Left lung (tissue), 4 donors: ENCODE measurements at regions not wholly inside any gene's neighbourhood (a gene's known extent, or its start where the extent isn't known, plus 50 kb on each side); places are given as distances from the start of the nearest gene placed in this dataset.

Source experiments
- ATAC-seq: fragments of 200-7000 bp; cut with Tn5 transposase; one replicate; pipeline ENCODE4 v1.9.1; 2020; ENCODE audit warnings: moderate library complexity
- DNase-seq, 4 donors: peaks; one replicate each; pipeline ENCODE4 v3.0.0-alpha.2; 2013 to 2020
- H3K27ac ChIP-seq, 2 donors: fragments of 200-600 bp; sonication (generic) in 1 of 2; one replicate each; pipeline versions ENCODE4 v1.5.0 to v1.8.0; 2020 to 2021
- H3K27me3 ChIP-seq, 2 donors: fragments of 200-600 bp; sonication (generic) in 1 of 2; one replicate each; pipeline versions ENCODE4 v1.5.0 to v1.8.0; 2020 to 2021
- H3K36me3 ChIP-seq, 2 donors: fragments of 200-600 bp; sonication (generic) in 1 of 2; one replicate each; pipeline versions ENCODE4 v1.5.0 to v1.8.0; 2020 to 2021
- H3K4me1 ChIP-seq, 2 donors: fragments of 200-600 bp; one replicate each; pipeline ENCODE4 v1.8.0; 2021
- H3K4me3 ChIP-seq, 2 donors: fragments of 200-600 bp; sonication (generic) in 1 of 2; one replicate each; pipeline versions ENCODE4 v1.5.0 to v1.8.0; 2020 to 2021; ENCODE audit warnings: mild to moderate bottlenecking in 1 of 2
- H3K9me3 ChIP-seq, 2 donors: fragments of 200-600 bp; sonication (generic) in 1 of 2; one replicate each; pipeline versions ENCODE4 v1.5.0 to v1.8.0; 2020 to 2021
- intact Hi-C, 2 donors: fragments of 100-400 bp; cut with DNase I; formaldehyde crosslinking; loops; one replicate each; pipeline versions ENCODE4 v1.11.2 to v1.14.2; 2022
- TF ChIP-seq, protein P1 (sequence below), 2 donors: fragments of 200-600 bp; sonication (generic) in 1 of 2; IDR thresholded peaks; one replicate each; pipeline versions ENCODE4 v1.5.0 to v1.8.0; 2021; ENCODE audit warnings: antibody characterized with exemption in 2 of 2
- donor health status: DM: no; HTN: yes; CAD: no.
- donor health status: DM: no; HTN: no; CAD: no.

DNA sequence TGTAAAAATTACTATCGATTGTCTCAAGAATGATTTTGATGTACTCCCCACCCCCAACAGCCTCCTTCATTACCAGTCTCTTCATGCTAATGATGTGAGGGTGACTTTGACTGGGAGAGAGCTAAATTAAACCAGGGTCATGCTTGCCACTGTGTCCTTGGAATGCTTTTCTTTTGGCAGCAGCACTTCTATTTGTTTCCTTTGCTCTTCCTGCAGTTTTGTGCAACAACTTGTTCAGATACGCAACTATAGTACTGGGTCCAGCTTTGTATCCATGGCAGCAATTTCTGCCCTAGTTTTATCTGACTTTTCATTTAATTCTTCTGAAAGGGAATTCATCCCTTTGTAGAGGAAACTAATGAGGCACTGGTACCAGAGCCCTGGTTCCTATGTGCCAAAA lies 2792.1 kb downstream of the PCDH9 start:
- H3K4me1 ChIP-seq = no peaks in the 10 kb centered on the region

DNA sequence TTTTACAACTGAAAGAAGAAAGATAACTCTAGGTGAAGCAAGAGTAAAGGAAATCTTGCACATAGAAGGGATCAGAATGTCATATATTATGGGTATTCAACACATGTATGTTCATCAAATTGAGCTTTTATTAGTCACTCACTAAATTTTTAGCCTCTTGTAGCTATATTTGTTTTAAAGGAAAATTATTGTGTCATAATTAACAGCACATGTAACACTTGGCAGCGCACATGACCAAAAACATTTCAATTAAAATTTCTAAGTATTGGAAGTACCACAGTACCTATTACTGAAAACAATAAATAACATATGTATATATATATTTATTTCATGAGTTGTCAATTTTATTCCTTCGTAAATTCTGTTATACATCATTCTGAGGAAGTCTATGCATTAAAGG lies 2800.4 kb downstream of the PCDH9 start:
- intact Hi-C loops = no loop called here
- no peaks in the 10 kb centered on the region for H3K9me3 ChIP-seq
- H3K4me1 ChIP-seq = no peaks in the 10 kb centered on the region
- H3K27ac ChIP-seq = no peak overlapping the region
- TF ChIP-seq, protein P1, sequence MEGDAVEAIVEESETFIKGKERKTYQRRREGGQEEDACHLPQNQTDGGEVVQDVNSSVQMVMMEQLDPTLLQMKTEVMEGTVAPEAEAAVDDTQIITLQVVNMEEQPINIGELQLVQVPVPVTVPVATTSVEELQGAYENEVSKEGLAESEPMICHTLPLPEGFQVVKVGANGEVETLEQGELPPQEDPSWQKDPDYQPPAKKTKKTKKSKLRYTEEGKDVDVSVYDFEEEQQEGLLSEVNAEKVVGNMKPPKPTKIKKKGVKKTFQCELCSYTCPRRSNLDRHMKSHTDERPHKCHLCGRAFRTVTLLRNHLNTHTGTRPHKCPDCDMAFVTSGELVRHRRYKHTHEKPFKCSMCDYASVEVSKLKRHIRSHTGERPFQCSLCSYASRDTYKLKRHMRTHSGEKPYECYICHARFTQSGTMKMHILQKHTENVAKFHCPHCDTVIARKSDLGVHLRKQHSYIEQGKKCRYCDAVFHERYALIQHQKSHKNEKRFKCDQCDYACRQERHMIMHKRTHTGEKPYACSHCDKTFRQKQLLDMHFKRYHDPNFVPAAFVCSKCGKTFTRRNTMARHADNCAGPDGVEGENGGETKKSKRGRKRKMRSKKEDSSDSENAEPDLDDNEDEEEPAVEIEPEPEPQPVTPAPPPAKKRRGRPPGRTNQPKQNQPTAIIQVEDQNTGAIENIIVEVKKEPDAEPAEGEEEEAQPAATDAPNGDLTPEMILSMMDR (IDR thresholded peaks at IDR 0.05) = no peak
- no peaks in the 10 kb centered on the region for H3K36me3 ChIP-seq
- DNase-seq (no peak), ATAC-seq (no peak)
- no peak overlapping the region for H3K4me3 ChIP-seq
- H3K27me3 ChIP-seq = no peaks in the 10 kb centered on the region

More for the DNA sequence above, 2792.1 kb downstream of the PCDH9 start:
- no peak overlapping the region for H3K4me3 ChIP-seq
- TF ChIP-seq, protein P1 (IDR thresholded peaks at IDR 0.05) = no peak
- no peaks in the 10 kb centered on the region for H3K9me3 ChIP-seq
- H3K36me3 ChIP-seq = no peaks in the 10 kb centered on the region
- peak in 1 of 4 donors; percentile 11 for DNase-seq
- H3K27me3 ChIP-seq = no peaks in the 10 kb centered on the region
- intact Hi-C loops = no loop called here
- no peak overlapping the region for H3K27ac ChIP-seq
- no peak for ATAC-seq

DNA sequence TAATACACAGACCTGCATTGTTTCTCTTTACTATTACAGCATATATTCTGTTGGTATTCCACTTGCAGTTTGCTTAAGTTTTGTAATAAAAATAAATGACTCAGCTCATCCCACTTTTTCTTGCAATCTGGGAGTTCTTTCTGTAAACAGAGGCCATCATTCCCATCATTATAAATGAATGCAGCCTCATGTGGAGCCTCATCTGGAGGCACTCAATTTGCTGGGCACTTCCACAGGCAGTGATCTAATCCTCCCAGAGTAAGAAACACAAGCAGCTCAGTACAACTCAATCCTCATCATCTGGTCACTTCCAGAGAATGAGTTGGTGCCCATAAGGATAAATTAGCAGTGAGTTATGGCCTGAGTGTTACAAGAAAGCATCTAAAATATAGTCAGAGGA lies 2801.9 kb downstream of the PCDH9 start:
- Histone ChIP-seq H3K9me3 (no peaks in the 10 kb centered on the region), H3K27me3 (no peaks in the 10 kb centered on the region), H3K36me3 (no peaks in the 10 kb centered on the region), H3K4me1 (no peaks in the 10 kb centered on the region), H3K4me3 (no peak overlapping the region), H3K27ac (no peak overlapping the region)
- DNase-seq = no peak
- intact Hi-C loops = no loop called here
- ATAC-seq = no peak
- TF ChIP-seq, protein P1 (IDR thresholded peaks at IDR 0.05) = no peak

DNA sequence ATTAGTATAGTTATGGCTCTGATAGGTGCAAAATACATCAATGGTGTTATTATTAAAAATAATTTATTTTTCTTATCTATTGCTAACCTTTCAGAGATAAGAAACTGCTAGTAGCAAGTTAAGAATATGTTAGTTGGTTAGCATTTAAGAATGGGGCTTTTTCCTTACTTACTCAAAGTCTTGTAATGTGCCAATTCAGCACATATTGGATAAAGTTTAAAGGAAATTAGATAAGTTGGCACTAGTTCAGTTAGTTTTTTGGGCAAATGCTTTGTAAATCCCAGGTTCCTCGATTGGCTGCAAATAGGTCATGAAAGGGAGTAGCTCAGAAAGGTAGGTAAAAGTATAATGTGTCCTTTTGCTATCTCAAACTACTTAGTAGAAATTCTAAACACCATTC lies 2806.7 kb downstream of the PCDH9 start:
- no peaks in the 10 kb centered on the region for H3K27me3 ChIP-seq
- ATAC-seq = no peak
- H3K4me1 ChIP-seq = no peaks in the 10 kb centered on the region
- no peak for DNase-seq
- no peak overlapping the region for H3K4me3 ChIP-seq
- no peak overlapping the region for H3K27ac ChIP-seq
- H3K9me3 ChIP-seq = no peaks in the 10 kb centered on the region
- TF ChIP-seq, protein P1 (IDR thresholded peaks at IDR 0.05) = no peak
- intact Hi-C loops = no loop called here
- H3K36me3 ChIP-seq = no peaks in the 10 kb centered on the region

DNA sequence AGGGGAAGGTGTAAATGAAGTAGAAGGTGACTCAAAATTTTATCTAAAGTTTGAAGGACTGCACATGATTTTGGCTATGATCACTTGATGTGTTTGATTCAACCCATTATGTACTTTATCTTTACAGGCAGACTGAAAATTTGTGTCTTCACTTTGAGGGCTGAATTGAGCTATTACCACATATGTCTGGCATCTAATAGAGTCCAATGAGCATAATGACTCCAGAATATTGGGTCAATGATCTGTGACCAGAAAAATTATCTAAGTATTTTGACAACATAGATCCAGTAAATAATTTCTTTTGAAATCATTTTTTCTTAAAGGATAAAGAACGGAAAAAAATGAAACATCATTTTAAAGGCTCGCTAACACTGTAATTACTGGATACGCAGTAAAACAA lies 2810.0 kb downstream of the PCDH9 start:
- intact Hi-C loops = no loop called here
- Histone ChIP-seq H3K4me3 (no peak overlapping the region), H3K9me3 (no peaks in the 10 kb centered on the region), H3K27me3 (no peaks in the 10 kb centered on the region), H3K4me1 (no peaks in the 10 kb centered on the region), H3K36me3 (no peaks in the 10 kb centered on the region), H3K27ac (no peak overlapping the region)
- TF ChIP-seq, protein P1 (IDR thresholded peaks at IDR 0.05) = no peak
- DNase-seq (peak in 2 of 4 donors; percentile 42 to 53), ATAC-seq (no peak)
